Stimulated activated CD8-positive, alpha-beta memory T cell treated with anti-CD3 and anti-CD28 coated beads, Interleukin-4, amount 100 ng/mL, for 24 hours (primary cell): ENCODE measurements at regions not wholly inside any gene's neighbourhood (a gene's known extent, or its start where the extent isn't known, plus 50 kb on each side); places are given as distances from the start of the nearest gene placed in this dataset.
"Not testable (repeated sequence)": the region's sequence is repeated elsewhere in the genome, so short reads cannot be mapped to it uniquely, and the experiment has no call there.

Experiments
- DNase-seq: peaks from one replicate; pipeline ENCODE4 v3.0.0-alpha.2; 2020; ENCODE audit warnings: low read depth

DNA sequence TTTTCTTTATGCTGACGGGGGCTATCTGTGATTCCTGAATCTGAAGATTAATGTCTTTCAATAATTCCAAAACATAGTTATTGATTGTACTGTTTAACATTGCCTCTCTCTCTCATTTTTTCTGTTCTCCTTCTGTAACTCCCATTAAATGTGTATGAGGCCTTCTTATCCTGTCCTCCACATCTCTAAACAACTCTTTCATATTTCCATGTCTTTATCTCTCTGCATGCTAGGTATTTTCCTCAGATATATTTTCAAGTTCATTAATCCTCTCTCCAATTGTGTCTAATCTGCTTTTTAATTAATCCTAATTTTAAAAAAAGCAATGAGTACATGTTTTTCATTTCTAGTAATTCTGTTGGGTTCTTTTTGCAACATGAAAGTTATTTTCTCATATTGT is 173.2 kb downstream of the TLE3 start:
- DNase-seq = no peak

DNA sequence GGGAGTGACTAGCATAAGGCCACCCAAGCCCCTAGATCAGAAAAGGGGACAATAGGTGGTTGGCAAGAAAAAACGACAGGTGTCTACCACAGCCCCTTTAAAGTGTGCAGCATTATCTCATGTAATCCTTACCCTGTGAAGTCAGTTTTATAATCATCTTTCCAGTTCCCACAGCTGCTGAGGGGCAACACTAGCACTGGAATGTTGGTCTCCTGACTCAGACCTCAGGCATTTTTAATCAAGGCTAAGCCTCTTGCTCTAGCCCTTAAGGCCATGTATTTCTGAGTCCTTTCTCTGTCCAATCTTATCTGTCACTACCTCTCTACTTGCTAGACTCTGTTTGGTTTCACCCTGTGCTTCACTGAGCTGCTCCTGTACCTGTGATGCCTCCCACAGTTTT is 171.7 kb downstream of the TLE3 start:
- no peak for DNase-seq

DNA sequence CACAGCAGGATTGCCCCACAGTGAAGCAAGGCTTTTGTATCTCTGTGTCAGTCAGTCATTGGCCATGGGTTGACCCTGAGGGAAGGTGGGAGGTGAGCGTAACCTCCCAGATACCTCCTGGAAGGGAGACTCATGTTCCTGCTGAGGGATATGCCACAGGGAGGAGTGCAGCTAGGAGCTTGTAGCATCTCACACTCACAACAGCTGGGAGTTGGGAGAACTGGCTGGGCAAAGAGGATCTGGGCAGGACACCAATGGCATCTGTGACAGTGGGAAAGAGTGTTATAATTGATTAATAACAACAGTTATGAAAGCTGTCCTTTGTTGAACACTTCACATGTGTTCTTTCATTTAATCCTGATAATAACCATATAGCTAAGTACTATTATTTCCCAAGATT is 171.0 kb downstream of the TLE3 start:
- DNase-seq = no peak

DNA sequence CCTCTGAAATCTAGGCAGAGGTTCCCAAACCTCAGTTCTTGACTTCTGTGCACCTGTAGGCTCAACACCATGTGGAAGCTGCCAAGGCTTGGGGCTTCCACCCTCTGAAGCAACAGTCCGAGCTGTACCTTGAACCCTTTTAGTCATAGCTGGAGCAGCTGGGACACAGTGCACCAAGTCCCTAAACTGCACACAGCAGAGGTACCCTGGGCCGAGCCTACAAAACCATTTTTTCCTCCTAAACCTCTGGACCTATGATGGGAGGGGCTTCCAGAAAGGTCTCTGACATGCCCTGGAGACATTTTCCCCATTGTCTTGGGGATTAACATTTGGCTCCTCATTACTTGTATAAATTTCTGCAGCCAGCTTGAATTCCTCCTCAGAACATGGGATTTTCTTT is 168.8 kb downstream of the TLE3 start:
- not testable (repeated sequence) for DNase-seq

DNA sequence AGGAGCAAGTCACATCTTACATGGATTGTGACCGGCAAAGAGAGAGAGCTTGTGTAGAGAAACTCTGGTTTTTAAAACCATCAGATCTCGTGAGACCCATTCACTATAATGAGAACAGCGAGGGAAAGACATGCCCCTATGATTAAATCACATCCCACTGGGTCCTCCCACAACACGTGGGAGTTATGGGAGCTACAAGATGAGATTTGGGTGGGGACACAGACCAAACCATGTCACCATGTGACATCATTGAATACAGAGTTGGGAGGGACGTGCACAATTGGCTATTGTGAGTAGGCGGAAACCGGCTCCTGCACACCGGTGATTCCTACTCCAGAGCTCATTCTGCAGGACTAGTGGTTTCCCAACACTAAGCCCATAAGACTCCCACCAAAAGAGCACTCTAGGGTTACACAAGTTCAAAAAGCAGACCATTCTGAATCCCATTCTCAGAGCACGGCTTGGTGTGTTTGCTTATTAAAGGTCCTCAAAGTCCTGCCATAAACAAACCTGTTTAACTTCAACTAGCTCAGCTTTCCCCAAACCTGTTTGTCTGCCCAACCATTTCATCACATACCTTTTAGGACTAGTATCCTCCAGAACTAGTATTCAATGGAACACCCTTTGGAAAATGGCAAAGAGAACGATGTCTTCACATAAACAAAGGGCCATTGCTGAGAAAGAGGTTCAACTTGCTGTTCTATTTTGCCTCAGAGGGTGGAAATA is 167.6 kb downstream of the TLE3 start:
- DNase-seq = no peak

DNA sequence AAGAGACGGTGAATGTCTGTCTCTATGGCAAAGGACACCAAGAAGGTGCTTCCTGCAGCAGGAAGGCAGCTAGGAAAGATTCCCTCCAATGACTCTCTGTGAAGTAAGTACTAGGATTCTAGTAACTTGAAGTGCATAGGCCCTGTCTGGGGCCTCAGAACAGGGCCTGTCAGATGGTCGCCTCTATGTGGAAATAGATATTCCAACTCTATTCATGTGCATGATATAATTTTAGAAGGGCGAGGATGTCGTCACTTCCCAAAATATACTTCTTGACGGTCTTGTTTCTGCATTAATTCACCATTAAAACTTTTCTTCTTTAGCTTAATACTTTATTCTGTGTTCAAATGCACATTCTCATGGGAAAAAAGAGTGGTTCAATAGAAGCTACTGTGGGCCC is 167.0 kb downstream of the TLE3 start:
- no peak for DNase-seq

DNA sequence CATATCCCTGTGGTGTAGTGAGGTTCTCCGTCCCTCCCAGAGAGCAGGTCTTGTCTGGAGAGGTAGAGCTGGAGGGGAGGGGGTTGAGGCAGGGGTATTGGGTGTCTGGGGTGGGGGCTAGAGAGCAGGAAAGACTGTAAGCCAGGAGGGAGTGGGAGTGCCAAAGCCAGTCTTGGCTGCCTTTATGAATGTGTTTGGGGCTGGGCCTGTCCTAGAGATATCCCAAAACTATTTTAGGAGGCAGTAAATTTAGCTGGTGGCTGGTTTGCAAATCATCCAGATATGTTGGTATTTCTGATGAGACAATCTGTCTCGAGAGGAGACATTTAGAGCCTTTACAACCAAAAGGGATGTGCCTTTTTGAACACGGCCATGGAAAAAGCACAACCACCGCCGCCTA is 166.6 kb downstream of the TLE3 start:
- DNase-seq = no peak

DNA sequence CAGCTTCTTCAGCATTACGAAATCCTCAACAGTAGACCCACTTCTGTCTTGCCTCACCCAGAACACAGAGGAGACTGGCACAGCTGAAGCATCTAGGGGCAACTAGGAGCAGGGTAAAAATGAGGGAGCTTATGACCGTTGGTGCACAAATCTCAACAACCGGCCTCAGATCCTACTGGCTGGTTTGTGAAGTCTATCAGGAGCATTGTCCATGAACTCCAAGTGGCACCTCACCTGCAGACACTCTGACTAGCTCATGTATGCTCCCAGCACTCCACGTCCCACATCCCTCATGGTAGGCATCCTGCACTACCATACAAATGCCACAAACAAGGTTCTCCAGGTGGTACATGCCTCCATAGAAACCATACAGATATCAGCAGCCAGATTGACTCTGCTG is 163.1 kb downstream of the TLE3 start:
- no peak for DNase-seq

DNA sequence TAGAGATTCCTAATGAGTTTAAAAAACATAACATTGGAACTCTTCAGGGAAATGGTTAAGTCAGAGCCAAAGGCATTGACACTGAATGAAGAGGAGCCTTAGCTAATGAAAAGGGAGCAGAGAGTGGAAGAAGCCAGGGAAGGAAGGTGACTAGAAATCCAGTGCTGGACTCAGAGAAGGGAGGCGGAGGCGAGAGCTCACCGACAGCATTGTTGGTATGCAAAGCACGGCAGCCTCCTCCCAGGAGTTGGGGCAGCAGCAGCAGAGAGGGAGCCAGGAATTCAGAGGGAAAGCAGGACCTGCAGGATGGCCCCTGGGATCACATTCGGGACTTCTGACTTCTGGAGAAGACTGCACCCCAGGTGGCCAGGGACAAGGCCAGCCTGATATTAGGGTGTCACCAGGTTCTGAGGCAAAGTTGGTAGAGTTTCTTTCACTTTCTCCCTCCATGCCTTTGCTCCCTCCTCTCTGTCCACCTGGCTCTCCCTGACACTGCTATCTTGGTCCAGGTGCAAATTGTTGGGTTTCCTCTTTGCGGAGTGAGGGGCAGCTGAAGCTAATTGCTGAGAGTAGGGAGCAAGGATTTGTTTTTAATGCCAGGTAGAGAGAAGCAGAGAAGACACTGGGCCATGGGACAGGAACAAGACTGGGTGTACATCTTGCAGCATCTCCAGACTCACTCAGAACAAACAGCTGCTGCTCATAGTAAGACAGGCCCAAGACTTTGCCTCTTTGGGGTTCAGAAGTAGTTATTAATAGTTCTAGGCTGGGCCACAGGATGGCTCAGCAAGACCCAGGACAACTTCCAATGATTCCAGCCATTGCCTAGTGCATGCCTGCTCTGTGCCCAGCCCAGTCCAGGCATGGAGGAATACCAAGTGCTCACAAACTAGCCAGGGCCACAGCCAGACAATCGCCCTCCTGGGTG is 157.9 kb downstream of the TLE3 start:
- no peak for DNase-seq

DNA sequence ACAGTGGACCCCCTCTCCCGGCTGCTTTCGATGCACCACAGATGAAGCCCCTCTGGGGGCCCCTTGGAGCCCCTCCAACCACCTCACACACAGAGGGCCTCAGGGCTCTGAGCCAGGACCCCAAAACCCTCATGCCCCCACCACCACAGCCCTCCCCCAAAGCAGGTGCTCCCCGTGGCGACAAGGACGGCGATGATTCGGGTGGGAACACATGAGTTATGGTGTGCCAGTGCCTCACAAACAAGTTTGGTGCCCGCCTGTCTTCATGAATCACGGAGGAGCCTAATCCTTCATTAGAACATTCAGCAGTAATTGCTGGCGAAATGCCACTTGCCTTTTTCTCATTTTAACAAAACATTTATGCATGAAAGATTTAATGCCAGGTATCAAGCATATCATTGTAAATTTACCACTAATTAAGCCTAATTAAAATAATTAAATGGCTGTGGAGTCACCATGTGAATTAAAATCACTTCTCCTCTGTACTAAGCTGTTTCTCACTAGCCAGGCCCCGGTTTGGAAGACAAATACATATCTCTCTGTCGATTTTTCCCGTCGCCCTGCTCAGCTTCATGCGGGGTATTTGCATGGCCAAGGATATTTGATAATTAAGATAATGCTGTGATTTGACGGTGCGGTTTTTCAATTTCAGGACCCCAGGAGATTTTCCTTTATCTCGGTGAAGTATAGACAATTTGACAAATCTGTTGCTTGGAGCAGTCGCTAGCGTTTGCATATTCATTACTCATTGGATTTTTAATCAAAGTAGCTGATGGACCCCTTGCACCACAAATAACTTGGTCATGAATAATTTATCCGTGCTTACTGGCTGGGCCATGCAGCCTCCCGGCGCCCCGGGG is 157.0 kb downstream of the TLE3 start:
- no peak for DNase-seq

DNA sequence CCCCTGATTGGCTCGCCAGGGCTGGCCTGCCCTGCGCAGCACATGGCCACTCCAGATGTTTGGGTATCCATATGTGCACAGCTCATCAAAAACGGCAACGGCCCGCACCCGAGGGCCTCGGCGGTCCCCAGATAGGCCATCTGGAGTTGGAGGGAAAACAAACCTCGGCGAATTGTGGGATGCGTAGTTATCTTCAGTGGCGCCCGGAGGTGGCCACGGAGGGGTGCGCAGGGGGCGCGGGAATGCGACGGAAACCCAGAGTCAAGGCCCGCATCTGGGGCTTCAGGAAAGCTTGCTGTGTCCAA is 156.5 kb downstream of the TLE3 start:
- DNase-seq = no peak

DNA sequence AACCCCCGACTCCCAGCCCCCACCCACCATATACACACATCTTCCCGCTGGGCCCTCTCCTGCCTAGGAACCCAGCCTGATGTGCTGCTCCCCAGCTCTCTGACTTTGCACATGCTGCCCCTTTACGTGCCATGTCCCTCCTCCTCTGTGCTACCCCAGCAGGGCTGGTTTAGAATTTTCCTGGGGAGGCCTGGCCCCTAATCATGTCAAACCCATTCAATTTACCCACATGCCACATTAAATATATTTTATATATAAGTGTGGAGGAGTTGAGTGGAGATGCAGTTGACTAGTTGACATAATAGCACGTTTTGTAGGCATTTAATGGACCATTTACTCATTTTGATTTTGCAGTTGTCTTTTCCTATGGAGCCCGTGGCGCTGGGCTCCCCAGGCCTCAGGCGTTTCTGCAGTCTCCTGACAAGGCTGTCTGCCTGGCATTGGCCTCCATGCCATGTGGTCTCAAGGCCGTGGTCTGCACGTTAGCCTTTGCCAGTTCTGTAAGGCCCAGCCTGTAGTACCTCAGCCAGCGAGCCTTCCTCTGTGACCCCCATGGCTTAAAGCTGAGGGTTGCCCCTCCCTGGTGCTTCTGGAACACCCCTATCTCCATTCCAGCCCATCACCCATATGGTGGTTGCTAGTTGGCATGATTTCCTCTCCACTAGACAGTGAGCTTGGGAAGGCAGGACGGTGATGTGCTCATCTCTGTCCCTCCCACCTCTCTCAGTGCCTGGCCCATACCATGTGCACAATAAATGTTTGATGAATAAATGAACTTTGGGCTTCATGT is 155.8 kb downstream of the TLE3 start:
- no peak for DNase-seq

DNA sequence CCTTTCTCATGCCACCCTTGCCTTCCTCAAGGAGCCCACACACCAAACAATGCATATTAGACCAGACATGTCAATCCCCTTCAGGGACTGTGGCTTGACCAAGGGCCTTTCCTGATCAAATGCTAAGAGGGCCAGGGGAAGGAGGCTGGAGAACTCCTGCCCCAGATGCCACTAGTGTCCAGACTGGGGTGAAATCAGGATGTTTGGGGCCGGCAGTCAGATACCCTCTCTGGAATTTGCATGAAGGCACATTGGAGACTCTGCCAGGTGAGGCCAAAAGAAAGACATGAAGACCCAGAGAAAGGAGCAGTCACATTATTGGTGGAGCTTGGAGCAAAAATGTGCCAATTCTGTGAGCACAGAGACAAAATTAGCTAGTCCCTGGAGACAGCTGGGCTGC is 154.1 kb downstream of the TLE3 start:
- DNase-seq = no peak

DNA sequence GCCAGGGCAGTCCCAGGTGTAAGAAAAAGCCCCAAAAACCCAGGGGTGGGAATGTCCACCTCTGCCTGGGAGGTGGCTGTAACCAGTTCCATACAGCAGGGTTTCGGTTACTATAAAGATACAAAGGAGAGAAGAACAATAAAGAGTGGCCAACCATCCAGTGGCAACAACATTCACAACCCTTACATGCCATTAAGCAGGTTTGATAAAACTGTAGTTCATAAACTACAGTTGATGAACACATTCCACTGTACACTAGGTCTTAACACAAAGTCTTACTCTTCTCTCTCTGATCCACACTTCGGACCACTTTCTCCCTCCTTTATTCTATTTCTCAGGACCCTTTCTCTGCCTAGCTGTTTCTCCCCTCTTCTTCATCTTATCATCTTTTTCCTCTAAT is 152.0 kb downstream of the TLE3 start:
- no peak for DNase-seq

DNA sequence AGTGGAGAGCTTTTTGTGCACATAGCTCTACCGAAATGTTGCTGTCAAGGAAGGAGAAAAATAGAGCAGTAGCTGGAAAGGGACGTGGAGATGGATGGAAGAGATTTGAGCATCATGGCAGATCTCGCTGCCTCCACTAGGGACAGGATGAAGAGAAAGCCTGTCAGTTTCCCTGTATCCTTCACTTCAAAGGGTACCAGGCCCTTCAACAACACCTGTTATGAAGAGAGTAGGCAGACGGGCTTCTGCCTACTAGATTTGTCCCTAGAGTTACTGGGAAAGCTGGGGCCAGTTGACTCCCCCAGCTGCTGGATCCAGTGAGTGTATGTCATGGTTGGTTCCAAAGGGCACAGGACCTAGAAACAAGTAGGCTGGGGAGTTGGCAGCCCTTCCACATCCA is 150.8 kb downstream of the TLE3 start:
- no peak for DNase-seq

DNA sequence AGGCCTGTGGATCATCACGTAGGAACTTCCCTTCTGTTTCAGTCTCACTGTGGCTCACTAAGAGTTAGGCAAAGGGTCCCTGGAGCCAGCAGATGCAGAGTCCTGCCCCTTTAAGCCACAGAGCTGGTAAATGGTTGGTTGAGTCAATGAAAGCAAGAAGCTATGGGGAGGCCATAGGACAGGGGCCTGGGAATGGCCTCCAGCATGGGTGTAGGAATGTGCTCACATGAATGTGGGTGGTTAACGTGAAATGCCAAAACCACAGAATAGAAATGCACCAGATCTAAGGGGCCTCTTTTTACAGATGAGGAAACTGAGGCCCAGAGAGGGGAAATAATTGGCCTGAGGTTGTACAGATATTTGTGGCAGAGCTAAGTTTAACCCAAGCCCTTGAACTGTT is 150.3 kb downstream of the TLE3 start:
- no peak for DNase-seq

DNA sequence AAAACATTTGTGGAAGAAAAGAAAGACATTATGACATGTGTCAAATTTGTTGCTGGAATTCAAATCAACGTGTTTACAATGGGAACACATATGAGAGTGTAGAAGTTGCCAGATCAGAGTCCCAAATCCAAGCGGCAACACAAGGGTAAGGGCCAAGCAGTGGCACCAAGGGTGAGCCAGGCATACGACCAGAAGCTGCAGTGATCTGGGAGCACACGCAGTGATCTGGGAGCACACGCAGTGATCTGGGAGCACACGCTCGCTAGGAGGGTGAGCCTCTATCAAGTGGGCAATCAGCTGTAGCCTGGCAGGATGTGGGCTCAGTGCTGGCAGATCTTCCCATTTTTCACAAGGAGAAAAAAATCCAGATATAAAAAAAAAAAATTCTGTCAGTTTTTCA is 148.2 kb downstream of the TLE3 start:
- no peak for DNase-seq

DNA sequence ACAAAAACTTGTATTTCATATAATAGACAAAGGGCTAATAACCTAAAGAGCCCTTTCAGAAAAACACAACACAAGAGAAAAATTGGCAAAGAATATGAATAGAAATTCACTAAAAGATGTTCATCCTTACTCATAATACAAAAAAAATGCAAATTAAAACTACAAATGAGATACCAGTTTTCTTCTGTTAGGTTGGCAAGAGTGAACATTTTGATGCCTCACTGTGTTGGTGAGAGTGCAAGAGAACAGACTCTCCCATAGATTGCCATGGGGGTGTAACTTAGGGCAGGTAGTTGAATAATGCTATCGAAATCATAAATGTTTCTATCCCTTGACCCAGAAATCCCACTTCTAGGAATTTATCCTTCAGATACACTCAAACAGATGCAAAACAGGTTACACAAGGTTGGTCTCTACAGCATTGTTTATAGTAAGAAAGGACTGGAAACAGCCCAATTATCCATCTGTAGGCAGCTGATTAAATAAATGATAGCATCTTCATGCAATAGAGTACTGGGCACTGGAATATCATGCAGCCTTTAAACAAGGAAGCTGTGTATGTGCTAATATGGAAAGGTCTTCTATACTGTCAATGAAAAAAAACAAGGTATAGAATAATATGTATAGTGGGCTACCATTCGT is 146.3 kb downstream of the TLE3 start:
- no peak for DNase-seq

DNA sequence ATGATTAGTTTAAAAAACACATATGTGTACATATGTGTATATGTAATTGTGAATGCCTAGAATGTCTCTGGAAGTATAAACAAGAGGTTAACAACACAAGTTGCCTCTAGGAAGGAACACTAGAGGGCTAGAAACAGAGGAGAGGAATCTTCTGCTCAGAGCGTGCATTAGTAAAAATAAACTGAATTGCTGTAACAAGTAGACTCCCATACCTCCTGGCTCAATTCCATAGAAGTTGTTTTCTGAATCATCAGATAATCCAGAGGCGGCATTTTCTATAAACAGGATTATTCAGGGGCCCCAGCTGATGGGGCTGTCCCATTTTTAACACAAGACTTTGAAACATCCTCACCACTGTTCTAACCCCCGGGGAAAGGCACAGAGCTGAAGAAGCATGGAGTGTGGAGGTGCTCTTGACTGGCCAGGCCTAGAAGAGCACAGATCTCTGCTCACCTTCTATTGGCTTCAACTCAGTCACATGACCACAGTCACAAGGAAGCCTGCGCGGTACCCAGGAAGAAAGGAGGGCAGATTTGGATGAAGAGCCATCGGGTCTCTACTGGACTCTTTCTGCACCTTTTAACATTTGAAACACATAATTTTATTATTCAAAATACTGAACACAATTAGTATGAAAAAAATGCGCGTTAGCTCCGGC is 145.7 kb downstream of the TLE3 start:
- no peak for DNase-seq

DNA sequence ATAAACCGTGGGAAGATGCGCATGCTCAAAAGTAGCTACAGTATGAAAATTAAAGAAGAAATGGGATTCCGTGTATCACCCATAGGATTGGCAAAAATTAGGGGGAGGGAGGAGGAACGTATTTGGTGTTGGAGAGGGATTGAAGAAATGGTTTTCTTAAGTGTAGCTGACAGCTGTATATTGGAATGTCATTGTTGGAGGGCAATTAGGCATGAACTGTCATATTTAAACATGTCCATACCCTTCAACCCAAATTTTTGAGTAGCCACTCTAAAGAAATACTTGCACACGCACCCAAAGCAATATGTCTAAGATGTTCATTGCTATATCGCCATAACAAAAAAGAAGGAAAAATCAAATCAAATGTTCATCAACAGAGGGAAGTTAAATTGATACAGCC is 144.7 kb downstream of the TLE3 start:
- no peak for DNase-seq

DNA sequence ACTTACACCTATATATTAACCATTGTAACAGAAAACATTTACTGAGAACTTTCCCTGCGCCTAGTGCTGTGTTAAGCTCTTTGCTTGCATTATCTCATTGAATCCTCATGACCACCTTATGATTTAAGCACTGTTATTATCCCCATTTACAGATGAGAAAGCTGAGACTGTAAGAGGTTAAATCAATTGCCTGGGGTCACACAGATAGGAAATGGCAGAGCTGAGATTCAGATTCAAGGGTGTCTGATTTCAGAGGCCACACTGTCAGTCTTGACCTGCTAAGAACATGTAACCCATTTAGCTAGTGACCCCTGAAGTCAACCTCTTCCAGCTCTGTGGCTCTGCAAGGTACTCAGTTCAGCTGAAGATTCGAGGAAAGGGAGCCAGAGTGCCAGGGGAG is 143.9 kb downstream of the TLE3 start:
- no peak for DNase-seq
